H1 (cell line): ENCODE measurements at regions not wholly inside any gene's neighbourhood (a gene's known extent, or its start where the extent isn't known, plus 50 kb on each side); places are given as distances from the start of the nearest gene placed in this dataset.
A peak's percentile ranks its signal among the peaks of the same experiment; 100 is the strongest.

ENCODE experiments used
- CTCF ChIA-PET: fragments of 300-600 bp; sonication (Branson Sonifier 250); formaldehyde crosslinking; loops from one replicate; lab custom pipeline; 2021; ENCODE audit not compliant: partially characterized antibody; lab: Charles Lee
- POLR2A ChIA-PET: fragments of 300-600 bp; sonication (Branson Sonifier 250); formaldehyde crosslinking; loops from one replicate; lab custom pipeline; 2021; ENCODE audit warnings: inconsistent platforms; ENCODE audit not compliant: partially characterized antibody; lab: Charles Lee
- DNase-seq, 2 experiments: peaks; one replicate each; pipeline versions ENCODE4 v3.0.0 to v3.0.0-alpha.2; 2010 to 2022; ENCODE audit warnings: low spot score in 2 of 2, low read depth in 1 of 2, mixed read lengths in 1 of 2
- FAIRE-seq: peaks from 2 replicates; lab custom pipeline; 2011; peaks lifted over from hg19 to GRCh38; lab: Jason Lieb, UNC
- H2AFZ ChIP-seq: 2 replicates; pipeline ENCODE4 v1.8.1; 2012; ENCODE audit warnings: low read length, inconsistent platforms
- H2AK5ac ChIP-seq: 2 replicates; pipeline ENCODE4 v1.6.1; 2013; ENCODE audit warnings: low read depth, low read length
- H2BK120ac ChIP-seq: replicated peaks from 2 replicates; pipeline ENCODE3; 2013; ENCODE audit warnings: low read depth, low read length, inconsistent platforms
- H2BK12ac ChIP-seq: 2 replicates; pipeline ENCODE4 v1.6.1; 2013; ENCODE audit warnings: low read depth, low read length
- H2BK15ac ChIP-seq: 2 replicates; pipeline ENCODE4 v1.6.1; 2013; ENCODE audit warnings: low read length
- H2BK20ac ChIP-seq: 2 replicates; pipeline ENCODE4 v1.6.1; 2013; ENCODE audit warnings: low read length
- H2BK5ac ChIP-seq: 2 replicates; pipeline ENCODE4 v1.6.1; 2013; ENCODE audit warnings: low read depth, low read length
- H3K14ac ChIP-seq: 2 replicates; pipeline ENCODE4 v1.6.1; 2013; ENCODE audit warnings: inconsistent platforms; ENCODE audit not compliant: insufficient read length
- H3K18ac ChIP-seq: 2 replicates; pipeline ENCODE4 v1.6.1; 2013; ENCODE audit warnings: low read length; ENCODE audit errors: extremely low read depth
- H3K23ac ChIP-seq: 2 replicates; pipeline ENCODE4 v1.6.1; 2013; ENCODE audit warnings: inconsistent platforms; ENCODE audit not compliant: insufficient read length
- H3K23me2 ChIP-seq: 2 replicates; pipeline ENCODE4 v1.6.1; 2013; ENCODE audit warnings: low read depth, low read length
- H3K27ac ChIP-seq: 2 replicates; pipeline ENCODE4 v1.6.1; 2011; ENCODE audit warnings: low read depth, low read length, inconsistent platforms
- H3K27me3 ChIP-seq, 4 experiments: replicated peaks in 1 of 4; 1 replicate in 1 of 4; 2 replicates in 3 of 4; pipeline versions ENCODE4 v1.6.1 to v1.8.1; 2011 to 2013; ENCODE audit warnings: low read length in 3 of 4, mild to moderate bottlenecking in 3 of 4, inconsistent platforms in 2 of 4, mixed read lengths in 2 of 4, moderate library complexity in 1 of 4; ENCODE audit not compliant: control insufficient read depth in 3 of 4, insufficient read depth in 3 of 4; ENCODE audit errors: extremely low read depth in 1 of 4
- H3K36me3 ChIP-seq, 4 experiments: 2 replicates each; pipeline versions ENCODE4 v1.6.1 to v1.8.1; 2011 to 2013; ENCODE audit warnings: mild to moderate bottlenecking in 4 of 4, low read length in 3 of 4, moderate library complexity in 2 of 4, control low read depth in 1 of 4, inconsistent platforms in 1 of 4; ENCODE audit not compliant: insufficient read depth in 4 of 4, control insufficient read depth in 2 of 4
- H3K4ac ChIP-seq: replicated peaks from 2 replicates; pipeline ENCODE3; 2013; ENCODE audit warnings: low read length, low read depth, mixed read lengths, inconsistent platforms; ENCODE audit not compliant: insufficient read length
- H3K4me1 ChIP-seq, 4 experiments: replicated peaks in 1 of 4; 1 replicate in 1 of 4; 2 replicates in 3 of 4; pipeline versions ENCODE4 v1.6.1 to v1.8.1; 2011 to 2013; ENCODE audit warnings: low read length in 3 of 4, inconsistent platforms in 2 of 4, mixed read lengths in 1 of 4; ENCODE audit not compliant: insufficient read depth in 4 of 4, control insufficient read depth in 3 of 4
- H3K4me2 ChIP-seq, 2 experiments: 2 replicates each; pipeline versions ENCODE4 v1.6.1 to v1.8.1; 2011 to 2013; ENCODE audit warnings: low read depth in 2 of 2, low read length in 2 of 2, control low read depth in 1 of 2, inconsistent platforms in 1 of 2, mild to moderate bottlenecking in 1 of 2; ENCODE audit not compliant: insufficient read depth in 1 of 2
- H3K4me3 ChIP-seq, 4 experiments: fragments of 200-600, 300-600 bp in 1 of 4; sonication (generic), shearing (Covaris generic), sonication (Bioruptor Twin) in 1 of 4; 2 replicates each; pipeline versions ENCODE4 v1.5.1 to v1.8.1; 2011 to 2016; ENCODE audit warnings: low read length in 4 of 4, low read depth in 3 of 4, control low read depth in 2 of 4, inconsistent platforms in 2 of 4, mild to moderate bottlenecking in 2 of 4, mixed read lengths in 1 of 4, moderate library complexity in 1 of 4; ENCODE audit not compliant: insufficient read depth in 2 of 4; ENCODE audit errors: extremely low read depth in 1 of 4
- H3K56ac ChIP-seq: replicated peaks from 2 replicates; pipeline ENCODE3; 2013; ENCODE audit warnings: low read depth, mild to moderate bottlenecking, mixed read lengths, low read length, inconsistent platforms; ENCODE audit not compliant: insufficient read length
- H3K79me1 ChIP-seq: 2 replicates; pipeline ENCODE4 v1.6.1; 2013; ENCODE audit warnings: low read depth, low read length, control low read depth
- H3K79me2 ChIP-seq, 2 experiments: 2 replicates each; pipeline versions ENCODE4 v1.6.1 to v1.8.1; 2012 to 2013; ENCODE audit warnings: low read length in 2 of 2, mild to moderate bottlenecking in 2 of 2, inconsistent platforms in 1 of 2; ENCODE audit not compliant: insufficient read depth in 2 of 2, control insufficient read depth in 1 of 2
- H3K9ac ChIP-seq, 4 experiments: replicated peaks in 1 of 4; 1 replicate in 1 of 4; 2 replicates in 3 of 4; pipeline versions ENCODE4 v1.6.1 to v1.8.1; 2011 to 2013; ENCODE audit warnings: low read depth in 3 of 4, low read length in 3 of 4, control low read depth in 2 of 4, mild to moderate bottlenecking in 2 of 4, moderate library complexity in 2 of 4, inconsistent platforms in 1 of 4; ENCODE audit errors: extremely low read depth in 1 of 4
- H3K9me3 ChIP-seq, 2 experiments: 2 replicates each; pipeline versions ENCODE4 v1.6.1 to v1.8.1; 2012 to 2013; ENCODE audit warnings: mild to moderate bottlenecking in 2 of 2, moderate library complexity in 2 of 2, control low read depth in 1 of 2, inconsistent platforms in 1 of 2, low read depth in 1 of 2, low read length in 1 of 2, mixed read lengths in 1 of 2; ENCODE audit not compliant: insufficient read depth in 2 of 2
- H4K20me1 ChIP-seq, 2 experiments: replicated peaks in 1 of 2; 2 replicates each; pipeline versions ENCODE3 to v1.8.1; 2011 to 2013; ENCODE audit warnings: inconsistent platforms in 2 of 2, low read length in 2 of 2, mild to moderate bottlenecking in 1 of 2; ENCODE audit not compliant: insufficient read depth in 2 of 2, control insufficient read depth in 1 of 2
- H4K5ac ChIP-seq: 2 replicates; pipeline ENCODE4 v1.6.1; 2013; ENCODE audit warnings: low read length, low read depth, mixed read lengths, inconsistent platforms; ENCODE audit not compliant: insufficient read length
- H4K8ac ChIP-seq: 2 replicates; pipeline ENCODE4 v1.8.0; 2013; ENCODE audit warnings: mild to moderate bottlenecking, moderate library complexity, low read length, inconsistent platforms; ENCODE audit not compliant: insufficient read depth; ENCODE audit errors: extremely low read depth
- H4K91ac ChIP-seq: replicated peaks from 2 replicates; pipeline ENCODE3; 2013; ENCODE audit warnings: low read length, mixed read lengths, inconsistent platforms; ENCODE audit not compliant: insufficient read length
- E2F6 ChIP-seq: IDR thresholded peaks from 2 replicates; pipeline ENCODE4 v1.6.1; 2012; ENCODE audit warnings: inconsistent platforms
- EZH2 ChIP-seq: fragments of 200-600 bp; sonication (generic); IDR thresholded peaks from 2 replicates; pipeline ENCODE4 v1.7.1; 2012; ENCODE audit warnings: low read depth, mild to moderate bottlenecking, moderate library complexity, low read length, inconsistent platforms; ENCODE audit not compliant: severe bottlenecking
- SP2 ChIP-seq: IDR thresholded peaks from 2 replicates; pipeline ENCODE4 v1.6.1; 2012; ENCODE audit warnings: mild to moderate bottlenecking, low read length, inconsistent platforms
- WGBS, 2 experiments: shearing (Covaris generic) in 1 of 2; methylation state at CpG; one replicate each; pipeline versions ENCODE4 v1.1.6 to v1.1.7; 2013 to 2015; ENCODE audit warnings: low lambda C conversion rate in 2 of 2, mixed read lengths in 2 of 2, inconsistent platforms in 1 of 2, low coverage in 1 of 2, missing lambda C conversion rate in 1 of 2; ENCODE audit not compliant: insufficient replicate concordance in 2 of 2, insufficient coverage in 1 of 2, insufficient read length in 1 of 2; ENCODE audit errors: extremely low coverage in 1 of 2, missing lambda C conversion rate in 1 of 2; 5-methylcytosine and 5-hydroxymethylcytosine counted together

- H4K8ac ChIP-seq, result no peak overlapping the region
- no peak overlapping the region for H3K56ac ChIP-seq
- 88% methylated on average over 2 of the region's 2 CpGs; no CpG with 5 or more reads in 1 of the 2 experiments for WGBS, 2 experiments
- no peaks in the 10 kb centered on the region for H3K79me1 ChIP-seq
- no peak for TF ChIP-seq EZH2
- TF ChIP-seq E2F6, result no peak
- TF ChIP-seq SP2, result no peak
- H3K23ac ChIP-seq, result no peak overlapping the region
- H3K4ac ChIP-seq, result no peak overlapping the region
- H2BK12ac ChIP-seq, result no peak overlapping the region
- no peak overlapping the region for H3K4me2 ChIP-seq
- no peak overlapping the region for H2BK5ac ChIP-seq
- no peak overlapping the region for H3K27ac ChIP-seq
- no peaks in the 10 kb centered on the region for H3K27me3 ChIP-seq
- no peak overlapping the region for H2BK120ac ChIP-seq
- DNase-seq (no peak), FAIRE-seq (no peak)
- no peaks in the 10 kb centered on the region for H3K4me1 ChIP-seq
- H3K18ac ChIP-seq, result no peak overlapping the region
- ChIA-PET POLR2A (no interaction called here), CTCF (no interaction called here)
- H4K20me1 ChIP-seq, result no peaks in the 10 kb centered on the region
- H3K9ac ChIP-seq, result no peak overlapping the region
- H3K23me2 ChIP-seq, result no peaks in the 10 kb centered on the region; the same call in 1 of the 2 replicates
- no peak overlapping the region for H4K91ac ChIP-seq
- no peak overlapping the region for H2BK15ac ChIP-seq
- H3K4me3 ChIP-seq, result no peak overlapping the region
- no peaks in the 10 kb centered on the region for H3K79me2 ChIP-seq
- no peaks in the 10 kb centered on the region for H3K9me3 ChIP-seq
- H4K5ac ChIP-seq, result no peak overlapping the region
- H2AFZ ChIP-seq, result 0 out of 2 replicates have a peak overlapping the region, but pooled peaks have one; percentile 38
- no peak overlapping the region for H2BK20ac ChIP-seq
- H2AK5ac ChIP-seq, result no peak overlapping the region
- no peaks in the 10 kb centered on the region for H3K36me3 ChIP-seq
- H3K14ac ChIP-seq, result no peak overlapping the region
These were observed 885.7 kb upstream of the CDH8 start for GRCh38 chr16:62921904-62922303.
